Fibroblast of villous mesenchyme (primary cell): ENCODE measurements at regions not wholly inside any gene's neighbourhood (a gene's known extent, or its start where the extent isn't known, plus 50 kb on each side); places are given as distances from the start of the nearest gene placed in this dataset.

ENCODE experiments used
- DNase-seq: peaks from one replicate; pipeline ENCODE4 v3.0.0-alpha.2; 2010; ENCODE audit warnings: low read depth
- H3K4me3 ChIP-seq: 2 replicates; pipeline ENCODE4 v1.5.1; 2011; ENCODE audit warnings: low read depth, mild to moderate bottlenecking, low read length
- TF ChIP-seq, protein P1 (sequence below): IDR thresholded peaks from 2 replicates; pipeline ENCODE4 v1.5.1; 2012; ENCODE audit warnings: low read depth, mild to moderate bottlenecking, low read length; ENCODE audit not compliant: insufficient read depth

DNA sequence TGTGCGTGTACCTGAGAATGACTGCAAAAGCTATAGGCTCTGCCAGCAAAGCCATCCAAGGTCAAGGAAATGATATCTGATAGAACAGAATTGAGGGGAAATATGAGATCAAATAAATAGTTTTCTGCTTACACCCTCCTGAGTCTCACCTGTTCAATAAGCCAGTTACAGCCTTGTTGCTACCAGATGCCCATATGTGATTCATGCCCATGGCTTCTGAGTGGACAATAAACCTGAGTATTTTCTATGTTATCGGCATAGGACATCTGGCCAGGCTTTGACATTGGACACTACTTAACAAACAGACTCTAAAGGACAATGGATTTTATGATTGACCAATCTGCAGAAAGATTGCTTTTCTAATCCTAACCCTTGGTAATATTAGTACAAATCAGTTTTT, 297.9 kb downstream of the LRATD1 start:
- DNase-seq, result no peak
- no peak overlapping the region for H3K4me3 ChIP-seq
- TF ChIP-seq, protein P1, sequence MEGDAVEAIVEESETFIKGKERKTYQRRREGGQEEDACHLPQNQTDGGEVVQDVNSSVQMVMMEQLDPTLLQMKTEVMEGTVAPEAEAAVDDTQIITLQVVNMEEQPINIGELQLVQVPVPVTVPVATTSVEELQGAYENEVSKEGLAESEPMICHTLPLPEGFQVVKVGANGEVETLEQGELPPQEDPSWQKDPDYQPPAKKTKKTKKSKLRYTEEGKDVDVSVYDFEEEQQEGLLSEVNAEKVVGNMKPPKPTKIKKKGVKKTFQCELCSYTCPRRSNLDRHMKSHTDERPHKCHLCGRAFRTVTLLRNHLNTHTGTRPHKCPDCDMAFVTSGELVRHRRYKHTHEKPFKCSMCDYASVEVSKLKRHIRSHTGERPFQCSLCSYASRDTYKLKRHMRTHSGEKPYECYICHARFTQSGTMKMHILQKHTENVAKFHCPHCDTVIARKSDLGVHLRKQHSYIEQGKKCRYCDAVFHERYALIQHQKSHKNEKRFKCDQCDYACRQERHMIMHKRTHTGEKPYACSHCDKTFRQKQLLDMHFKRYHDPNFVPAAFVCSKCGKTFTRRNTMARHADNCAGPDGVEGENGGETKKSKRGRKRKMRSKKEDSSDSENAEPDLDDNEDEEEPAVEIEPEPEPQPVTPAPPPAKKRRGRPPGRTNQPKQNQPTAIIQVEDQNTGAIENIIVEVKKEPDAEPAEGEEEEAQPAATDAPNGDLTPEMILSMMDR, result no peak

DNA sequence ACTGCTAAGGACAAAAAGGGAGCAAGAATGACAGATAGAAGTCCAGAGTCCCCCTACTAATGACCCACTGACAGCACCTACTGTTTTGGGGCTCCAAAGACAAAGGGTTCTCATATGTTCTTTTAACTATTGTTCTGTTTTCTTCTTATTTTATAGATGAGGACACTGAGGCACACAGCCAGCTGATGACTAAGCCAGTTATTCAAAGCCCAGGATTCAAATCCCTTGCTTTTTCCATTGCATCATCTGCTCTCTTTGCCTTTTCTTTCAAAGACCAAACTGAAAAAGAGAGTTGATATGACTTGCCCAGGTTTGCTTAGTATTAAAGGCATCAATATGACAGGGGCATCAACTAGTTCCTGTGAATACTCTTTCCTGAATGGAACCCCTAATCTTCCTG, 299.8 kb downstream of the LRATD1 start:
- TF ChIP-seq, protein P1, result no peak
- no peak for DNase-seq
- no peak overlapping the region for H3K4me3 ChIP-seq

DNA sequence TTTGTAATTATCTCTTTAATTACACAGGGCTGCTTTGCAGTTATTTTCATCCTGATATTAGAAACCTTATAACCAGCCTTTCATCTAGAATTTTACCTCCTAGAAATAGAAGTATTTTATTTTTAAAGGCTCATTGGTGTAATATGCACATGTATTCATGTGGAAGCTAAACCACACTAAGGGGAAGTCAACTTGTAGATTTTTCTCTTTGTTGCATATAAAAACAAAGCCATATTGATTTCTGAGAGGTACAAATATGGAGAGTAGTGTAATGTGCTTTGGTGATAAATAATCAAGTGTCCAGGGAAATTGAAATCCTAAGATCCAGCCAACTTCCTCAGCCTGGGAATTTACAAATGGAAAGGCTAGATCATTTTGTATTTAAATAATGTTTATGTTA, 301.2 kb downstream of the LRATD1 start:
- no peak overlapping the region for H3K4me3 ChIP-seq
- TF ChIP-seq, protein P1, result no peak
- DNase-seq, result no peak

DNA sequence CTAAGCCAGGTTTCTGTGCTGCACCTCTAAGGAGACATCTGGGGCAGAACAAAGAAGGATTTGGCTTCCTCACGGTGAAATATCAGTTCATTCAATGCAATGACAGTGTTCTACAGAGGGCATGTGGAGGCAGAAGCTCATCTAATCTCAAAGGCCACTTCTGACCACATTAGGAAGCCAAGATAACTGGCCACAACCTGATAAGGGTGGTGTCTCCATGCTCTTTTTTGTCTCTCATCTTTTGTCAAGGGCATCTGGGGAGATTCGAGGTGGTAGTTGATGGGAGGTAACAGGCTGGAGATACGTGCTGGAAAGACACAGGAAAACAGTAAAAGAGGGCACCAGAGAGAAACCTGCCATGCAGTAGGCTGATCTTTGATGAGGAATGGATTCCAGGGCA, 303.9 kb downstream of the LRATD1 start:
- TF ChIP-seq, protein P1, result no peak
- no peak for DNase-seq
- H3K4me3 ChIP-seq, result no peak overlapping the region

DNA sequence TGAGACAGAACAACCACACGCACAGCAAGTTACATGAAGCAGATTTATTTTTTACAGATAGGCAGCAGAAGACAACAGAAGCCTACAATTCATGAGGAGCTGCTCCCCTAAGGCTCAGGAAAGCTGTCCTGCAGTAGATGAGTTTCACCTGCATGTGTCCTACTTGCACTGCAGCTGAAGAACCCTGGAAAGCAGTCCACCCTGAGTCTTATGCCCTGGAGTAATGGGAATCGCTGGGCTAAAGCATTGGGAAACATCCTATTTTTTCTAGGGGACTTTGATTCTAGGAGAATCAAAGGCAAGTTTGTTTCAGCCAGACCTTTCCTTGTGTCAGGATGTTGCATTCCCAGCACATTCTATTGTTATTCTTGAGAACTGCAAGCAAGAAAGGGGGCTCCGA, 304.8 kb downstream of the LRATD1 start:
- TF ChIP-seq, protein P1, result no peak
- no peak overlapping the region for H3K4me3 ChIP-seq
- DNase-seq, result no peak

DNA sequence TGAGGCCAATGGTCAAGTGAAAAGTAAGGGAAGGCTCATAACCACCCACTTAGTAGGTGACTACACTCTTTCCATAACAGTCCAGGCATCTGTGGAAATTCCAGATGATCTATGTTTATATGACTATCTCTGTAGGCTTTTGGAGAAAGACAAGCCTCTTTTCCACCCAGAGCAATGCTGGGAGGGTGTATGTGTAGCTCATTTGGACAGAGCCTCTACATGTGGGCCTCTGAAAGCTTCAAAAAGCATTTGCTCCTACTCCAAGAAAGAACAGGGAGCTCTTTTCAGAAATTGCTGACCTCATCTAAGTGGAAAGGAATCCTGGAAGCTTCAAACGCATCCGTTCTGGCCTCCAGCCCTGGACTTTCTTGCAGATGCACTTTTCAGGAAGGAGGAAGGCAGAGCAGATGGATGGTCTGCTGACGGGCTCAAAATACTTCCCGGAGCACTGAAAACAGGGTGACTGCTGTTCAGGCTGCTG, 308.7 kb downstream of the LRATD1 start:
- no peak overlapping the region for H3K4me3 ChIP-seq
- DNase-seq, result no peak
- TF ChIP-seq, protein P1, result no peak

DNA sequence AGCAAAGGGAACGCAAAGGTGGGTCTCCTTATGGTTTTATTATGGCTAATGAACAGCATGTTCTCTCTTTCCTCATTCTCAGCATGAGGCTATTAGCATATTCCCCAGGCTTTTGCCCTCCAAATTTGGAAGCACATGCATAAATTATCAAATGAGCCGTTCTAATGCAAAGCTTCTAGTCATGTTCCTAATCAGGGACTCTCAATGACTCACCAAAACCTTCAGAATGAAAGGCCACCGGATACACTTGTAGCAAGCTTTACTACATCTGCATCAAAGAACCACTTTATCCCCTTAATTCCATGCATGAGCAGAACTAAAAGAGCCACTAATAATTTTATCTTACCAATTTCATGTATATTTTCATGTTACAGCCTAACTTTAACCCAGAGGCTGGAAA, 310.5 kb downstream of the LRATD1 start:
- TF ChIP-seq, protein P1, result no peak
- no peak for DNase-seq
- no peak overlapping the region for H3K4me3 ChIP-seq
